AG10803 (cell line): ENCODE measurements at regions not wholly inside any gene's neighbourhood (a gene's known extent, or its start where the extent isn't known, plus 50 kb on each side); places are given as distances from the start of the nearest gene placed in this dataset.

Source experiments
- DNase-seq: peaks from one replicate; pipeline ENCODE4 v3.0.0; 2010; ENCODE audit warnings: low read depth
- H3K4me3 ChIP-seq: 2 replicates; pipeline ENCODE4 v1.5.1; 2011; ENCODE audit warnings: mild to moderate bottlenecking, low read length, control low read depth
- CTCF ChIP-seq: conservative IDR thresholded peaks from 2 replicates; pipeline ENCODE4 v1.5.1; 2011; ENCODE audit warnings: mild to moderate bottlenecking, low read length, control low read depth, inconsistent platforms

GRCh38 chr5:110925916-110926315 is 145.6 kb upstream of the TSLP start:
- TF ChIP-seq CTCF = no peak
- no peak for DNase-seq
- H3K4me3 ChIP-seq = no peak overlapping the region

DNA sequence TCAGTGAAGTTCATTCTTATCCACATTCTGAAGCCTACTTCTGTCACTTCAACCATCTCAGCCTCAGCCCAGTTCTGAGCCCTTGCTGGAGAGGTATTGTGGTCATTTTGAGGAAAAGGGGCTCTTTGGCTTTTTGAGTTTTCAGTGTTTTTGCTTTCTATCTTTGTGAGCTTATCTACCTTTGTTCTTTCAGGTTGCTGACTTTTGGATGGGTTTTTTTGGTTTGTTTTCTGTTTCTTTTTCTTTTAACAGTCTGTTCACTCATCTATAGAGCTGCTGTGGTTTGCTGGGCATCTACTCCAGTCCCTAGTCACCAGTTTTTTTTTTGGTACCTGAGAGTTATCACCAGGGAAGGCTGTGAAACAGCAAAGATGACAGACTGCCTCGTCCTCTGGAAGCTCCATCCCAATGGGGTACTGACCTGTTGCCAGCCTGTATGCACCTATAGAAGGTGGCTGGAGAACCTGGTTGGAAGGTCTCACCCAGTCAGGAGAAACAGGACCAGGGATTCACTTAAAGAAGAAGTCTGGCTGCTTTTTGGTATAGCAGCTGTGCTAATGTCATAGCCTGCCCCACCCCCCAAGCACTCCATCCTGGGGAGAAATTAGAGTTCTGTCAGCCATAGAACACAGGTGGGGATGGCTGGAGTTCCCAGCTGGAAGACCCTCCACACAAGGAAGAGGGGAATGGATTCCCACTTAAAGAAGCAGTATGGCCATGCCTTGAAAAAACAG is 138.6 kb upstream of the TSLP start:
- H3K4me3 ChIP-seq = no peak overlapping the region
- no peak for TF ChIP-seq CTCF
- no peak for DNase-seq

DNA sequence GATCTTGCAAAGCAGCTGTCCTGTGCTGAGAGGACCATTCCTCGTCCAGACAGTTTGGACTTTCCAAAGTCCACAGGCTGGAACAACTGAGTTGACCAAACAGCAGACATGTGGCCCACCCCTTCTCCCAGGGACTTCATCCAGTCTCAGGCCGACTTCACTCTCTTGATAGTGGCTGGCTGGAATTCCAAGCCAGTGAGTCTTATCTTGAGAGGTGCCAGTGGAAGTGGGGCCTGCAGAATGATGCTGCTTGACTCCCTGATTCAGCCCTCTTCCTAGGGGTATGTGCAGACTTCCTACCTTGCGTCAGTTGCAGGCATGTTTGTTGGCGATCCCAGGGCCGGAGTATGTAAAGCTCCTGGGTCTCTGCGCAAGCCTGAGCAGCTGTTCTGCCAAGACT is 131.4 kb upstream of the TSLP start:
- H3K4me3 ChIP-seq = no peak overlapping the region
- no peak for DNase-seq
- no peak for TF ChIP-seq CTCF

DNA sequence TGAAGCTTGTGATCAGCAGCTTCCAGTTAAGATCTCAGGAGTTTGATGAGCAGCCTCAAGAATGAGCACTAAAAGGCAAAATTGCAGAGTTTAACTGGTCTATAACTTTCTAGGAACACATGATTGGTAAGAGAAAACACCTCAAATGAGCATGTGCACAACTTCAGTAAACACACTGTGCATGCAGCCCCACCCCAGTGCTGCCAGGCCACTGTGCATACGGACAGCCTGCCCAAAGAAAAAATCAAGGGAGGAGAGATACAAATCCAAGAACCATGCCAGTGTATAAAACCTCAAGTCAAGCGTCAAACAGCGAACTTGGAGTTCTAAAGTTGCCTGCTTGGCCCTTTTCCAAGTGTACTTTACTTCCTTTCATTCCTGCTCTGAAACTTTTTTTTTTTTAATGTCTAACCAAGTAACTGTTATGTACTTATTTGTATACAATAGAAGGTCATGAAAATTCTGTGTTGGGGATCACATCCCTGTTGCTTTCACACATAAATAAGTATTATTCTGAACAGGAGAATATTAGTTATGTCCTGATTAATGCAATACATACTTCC is 125.6 kb upstream of the TSLP start:
- H3K4me3 ChIP-seq = no peak overlapping the region
- no peak for TF ChIP-seq CTCF
- DNase-seq = no peak

DNA sequence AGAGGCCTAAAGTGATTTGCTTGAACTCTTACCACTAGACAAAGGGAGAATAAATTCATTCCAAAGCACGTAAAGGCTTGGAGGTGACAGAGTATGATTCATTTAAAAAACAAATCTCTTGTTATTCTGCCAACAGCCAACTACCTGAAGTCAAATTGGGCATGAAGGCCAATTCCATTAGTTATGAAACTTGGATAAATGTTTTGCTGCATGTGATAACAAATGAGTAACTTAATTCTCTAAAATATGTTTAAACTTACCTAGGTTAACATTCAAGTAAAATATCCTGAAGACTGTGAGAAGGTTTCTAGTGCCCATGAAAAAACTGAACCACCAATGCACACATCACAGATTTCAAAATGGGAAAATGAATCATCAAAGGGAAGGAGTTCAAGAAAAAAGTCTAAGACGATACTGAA is 120.1 kb upstream of the TSLP start:
- no peak for DNase-seq
- H3K4me3 ChIP-seq = no peak overlapping the region
- no peak for TF ChIP-seq CTCF

GRCh38 chr5:110956280-110956912 is 115.1 kb upstream of the TSLP start:
- TF ChIP-seq CTCF = no peak
- H3K4me3 ChIP-seq = no peak overlapping the region
- DNase-seq = no peak
